ENCODE measurements at regions not wholly inside any gene's neighbourhood (a gene's known extent, or its start where the extent isn't known, plus 50 kb on each side); places are given as distances from the start of the nearest gene placed in this dataset.
"Not testable (repeated sequence)": the region's sequence is repeated elsewhere in the genome, so short reads cannot be mapped to it uniquely, and the experiment has no call there.

- Histone ChIP-seq H3K36me3 (ENCODE audit: control insufficient read depth in 2 of 2, insufficient read depth in 1 of 2, low read length in 2 of 2) (no peaks in the 10 kb centered on the region), H3K27ac (ENCODE audit: extremely low read depth, low read depth, low read length) (no peak overlapping the region), H3K4me3 (ENCODE audit: low read depth, low read length) (no peak overlapping the region), H3K4me1 (ENCODE audit: control insufficient read depth, insufficient read depth, low read length) (peaks cover under 1% of the 10 kb centered on the region; the same call in 1 of the 2 replicates), H3K9me3 (ENCODE audit: control insufficient read depth, insufficient read depth, low read depth, low read length) (no peaks in the 10 kb centered on the region)
- ChIA-PET POLR2A (no interaction called here), CTCF (no interaction called here)
- TF ChIP-seq ZNF701 (tag by site-specific recombination; IDR thresholded peaks at IDR 0.05), result no peak
- no peak for TF ChIP-seq ZNF10 (tag by site-specific recombination; IDR thresholded peaks at IDR 0.05)
- TF ChIP-seq RBAK (tag by site-specific recombination; IDR thresholded peaks at IDR 0.05), result no peak
- TF ChIP-seq ZSCAN16 (tag by site-specific recombination; IDR thresholded peaks at IDR 0.05), result no peak
- TF ChIP-seq ZNF560 (tag by site-specific recombination; IDR thresholded peaks at IDR 0.05; ENCODE audit: borderline replicate concordance), result no peak
- TF ChIP-seq GLI2 (tag by site-specific recombination; IDR thresholded peaks at IDR 0.05; ENCODE audit: borderline replicate concordance, low read depth), result no peak
- no peak for TF ChIP-seq YY2 (tag by site-specific recombination; IDR thresholded peaks at IDR 0.05)
- no peak for TF ChIP-seq ZNF433 (tag by site-specific recombination; IDR thresholded peaks at IDR 0.05; ENCODE audit: low read depth)
Measured at GRCh38 chr13:46463719-46464118, 76.7 kb upstream of the RUBCNL start.

DNA sequence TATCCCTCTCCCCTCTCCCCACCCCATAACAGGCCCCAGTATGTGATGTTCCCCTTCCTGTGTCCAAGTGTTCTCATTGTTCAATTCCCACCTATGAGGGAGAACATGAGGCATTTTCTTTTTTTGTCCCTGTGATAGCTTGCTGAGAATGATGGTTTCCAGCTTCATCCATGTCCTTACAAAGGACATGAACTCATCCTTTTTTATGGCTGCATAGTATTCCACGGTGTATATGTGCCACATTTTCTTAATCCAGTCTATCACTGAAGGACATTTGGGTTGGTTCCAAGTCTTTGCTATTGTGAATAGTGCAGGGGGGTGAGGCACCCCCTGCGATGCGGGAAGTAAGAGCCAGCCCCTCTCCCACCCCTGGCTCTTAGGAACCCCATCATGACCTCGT, 73.2 kb upstream of the RUBCNL start:
- H3K9me3 ChIP-seq (ENCODE audit: control insufficient read depth, insufficient read depth, low read depth, low read length); H3K36me3 ChIP-seq (ENCODE audit: control insufficient read depth in 2 of 2, insufficient read depth in 1 of 2, low read length in 2 of 2); POLR2A ChIA-PET; H3K27ac ChIP-seq (ENCODE audit: extremely low read depth, low read depth, low read length); CTCF ChIA-PET; H3K4me1 ChIP-seq (ENCODE audit: control insufficient read depth, insufficient read depth, low read length); H3K4me3 ChIP-seq (ENCODE audit: low read depth, low read length): not testable (repeated sequence)
- TF ChIP-seq ZNF146 (tag by site-specific recombination; IDR thresholded peaks at IDR 0.05), result peak; percentile 100
- TF ChIP-seq ZNF280D (tag by site-specific recombination; IDR thresholded peaks at IDR 0.05), result peak; percentile 85
- TF ChIP-seq ZNF580 (tag by site-specific recombination; IDR thresholded peaks at IDR 0.05), result peak; percentile 50; the same call in 1 of the 2 replicates

GRCh38 chr13:46457255-46457654, 70.2 kb upstream of the RUBCNL start:
- TF ChIP-seq ZNF146 (tag by site-specific recombination; IDR thresholded peaks at IDR 0.05), result peak; percentile 94
- H3K9me3 ChIP-seq (ENCODE audit: control insufficient read depth, insufficient read depth, low read depth, low read length); H3K27ac ChIP-seq (ENCODE audit: extremely low read depth, low read depth, low read length); H3K4me1 ChIP-seq (ENCODE audit: control insufficient read depth, insufficient read depth, low read length); H3K36me3 ChIP-seq (ENCODE audit: control insufficient read depth in 2 of 2, insufficient read depth in 1 of 2, low read length in 2 of 2); H3K4me3 ChIP-seq (ENCODE audit: low read depth, low read length); POLR2A ChIA-PET: not testable (repeated sequence)
- CTCF ChIA-PET, result interaction anchor here (0.7 kb wide), 1 partner anchor 82 kb away, joined by 3 read pairs; no protein-coding TSS in a partner anchor

- H3K9me3 ChIP-seq (ENCODE audit: control insufficient read depth, insufficient read depth, low read depth, low read length); CTCF ChIA-PET; H3K36me3 ChIP-seq (ENCODE audit: control insufficient read depth in 2 of 2, insufficient read depth in 1 of 2, low read length in 2 of 2); H3K4me1 ChIP-seq (ENCODE audit: control insufficient read depth, insufficient read depth, low read length); H3K27ac ChIP-seq (ENCODE audit: extremely low read depth, low read depth, low read length); H3K4me3 ChIP-seq (ENCODE audit: low read depth, low read length); POLR2A ChIA-PET: not testable (repeated sequence)
Measured at GRCh38 chr13:46455924-46456323, 68.9 kb upstream of the RUBCNL start.

DNA sequence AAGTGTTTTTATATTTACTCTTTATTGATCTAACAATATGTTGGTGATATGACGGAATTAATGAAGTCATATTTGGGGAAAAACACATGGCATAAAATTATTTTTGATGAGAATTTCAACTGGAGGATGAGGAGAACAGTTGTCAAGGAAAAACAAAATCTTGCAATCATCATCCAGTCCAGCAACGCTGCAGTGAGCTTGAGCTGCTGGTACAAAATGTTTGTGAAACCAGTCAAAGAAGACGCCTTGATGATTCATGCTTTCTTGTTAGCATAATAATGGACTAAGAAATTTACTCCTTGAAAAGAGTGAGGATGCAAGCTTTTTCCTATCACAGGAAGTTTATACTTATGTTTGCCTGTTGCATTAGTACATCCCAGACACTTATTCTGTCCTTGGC, 64.1 kb upstream of the RUBCNL start:
- CTCF ChIA-PET; POLR2A ChIA-PET; H3K4me3 ChIP-seq (ENCODE audit: low read depth, low read length); H3K27ac ChIP-seq (ENCODE audit: extremely low read depth, low read depth, low read length); H3K4me1 ChIP-seq (ENCODE audit: control insufficient read depth, insufficient read depth, low read length); H3K36me3 ChIP-seq (ENCODE audit: control insufficient read depth in 2 of 2, insufficient read depth in 1 of 2, low read length in 2 of 2); H3K9me3 ChIP-seq (ENCODE audit: control insufficient read depth, insufficient read depth, low read depth, low read length): not testable (repeated sequence)

- POLR2A ChIA-PET; CTCF ChIA-PET; H3K4me1 ChIP-seq (ENCODE audit: control insufficient read depth, insufficient read depth, low read length): not testable (repeated sequence)
Measured at GRCh38 chr13:46449949-46450348, 62.9 kb upstream of the RUBCNL start.

GRCh38 chr13:46448148-46448547, 61.1 kb upstream of the RUBCNL start:
- CTCF ChIA-PET, result interaction anchor here (0.6 kb wide), 1 partner anchor 160 kb away, joined by 3 read pairs; no protein-coding TSS in a partner anchor
- POLR2A ChIA-PET; H3K36me3 ChIP-seq (ENCODE audit: control insufficient read depth in 2 of 2, insufficient read depth in 1 of 2, low read length in 2 of 2); H3K4me1 ChIP-seq (ENCODE audit: control insufficient read depth, insufficient read depth, low read length); H3K4me3 ChIP-seq (ENCODE audit: low read depth, low read length); H3K9me3 ChIP-seq (ENCODE audit: control insufficient read depth, insufficient read depth, low read depth, low read length); H3K27ac ChIP-seq (ENCODE audit: extremely low read depth, low read depth, low read length): not testable (repeated sequence)

More at GRCh38 chr13:46449949-46450348, 62.9 kb upstream of the RUBCNL start:
- H3K4me3 ChIP-seq (ENCODE audit: low read depth, low read length); H3K9me3 ChIP-seq (ENCODE audit: control insufficient read depth, insufficient read depth, low read depth, low read length); H3K27ac ChIP-seq (ENCODE audit: extremely low read depth, low read depth, low read length); H3K36me3 ChIP-seq (ENCODE audit: control insufficient read depth in 2 of 2, insufficient read depth in 1 of 2, low read length in 2 of 2): not testable (repeated sequence)

DNA sequence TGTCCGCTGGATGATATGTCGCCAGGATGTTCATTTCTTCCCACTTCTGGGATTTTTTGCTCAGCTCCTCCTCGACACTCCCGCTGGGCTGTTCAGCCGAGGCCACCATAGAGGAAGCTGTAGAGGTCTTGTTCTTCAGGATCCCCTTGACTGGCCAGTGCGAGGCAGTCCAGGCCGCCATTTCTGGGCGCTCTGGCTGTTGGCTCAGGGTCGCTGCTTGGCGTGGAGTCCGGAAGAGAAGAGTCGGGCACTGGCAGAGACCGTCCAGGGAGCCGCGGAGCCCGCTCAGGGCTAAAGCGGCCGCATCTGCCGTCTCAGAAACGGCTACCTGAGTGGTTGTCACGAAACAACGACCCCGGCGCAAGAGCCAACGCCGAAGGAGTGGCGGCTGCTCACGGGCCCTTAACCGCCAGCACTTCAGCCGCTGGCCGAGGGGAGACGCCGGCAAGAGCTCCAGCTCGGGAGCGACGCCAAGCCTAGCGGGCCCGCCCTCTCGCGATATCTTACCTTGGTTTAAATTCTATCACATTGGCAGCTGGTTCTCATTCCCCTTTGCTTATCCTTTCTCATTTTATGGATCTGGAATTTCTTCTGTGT, 50.9 kb upstream of the RUBCNL start:
- H3K9me3 ChIP-seq (ENCODE audit: control insufficient read depth, insufficient read depth, low read depth, low read length); H3K27ac ChIP-seq (ENCODE audit: extremely low read depth, low read depth, low read length); H3K36me3 ChIP-seq (ENCODE audit: control insufficient read depth in 2 of 2, insufficient read depth in 1 of 2, low read length in 2 of 2); H3K4me1 ChIP-seq (ENCODE audit: control insufficient read depth, insufficient read depth, low read length); H3K4me3 ChIP-seq (ENCODE audit: low read depth, low read length); CTCF ChIA-PET; POLR2A ChIA-PET: not testable (repeated sequence)
